ENCODE measurements at regions not wholly inside any gene's neighbourhood (a gene's known extent, or its start where the extent isn't known, plus 50 kb on each side); places are given as distances from the start of the nearest gene placed in this dataset.

DNA sequence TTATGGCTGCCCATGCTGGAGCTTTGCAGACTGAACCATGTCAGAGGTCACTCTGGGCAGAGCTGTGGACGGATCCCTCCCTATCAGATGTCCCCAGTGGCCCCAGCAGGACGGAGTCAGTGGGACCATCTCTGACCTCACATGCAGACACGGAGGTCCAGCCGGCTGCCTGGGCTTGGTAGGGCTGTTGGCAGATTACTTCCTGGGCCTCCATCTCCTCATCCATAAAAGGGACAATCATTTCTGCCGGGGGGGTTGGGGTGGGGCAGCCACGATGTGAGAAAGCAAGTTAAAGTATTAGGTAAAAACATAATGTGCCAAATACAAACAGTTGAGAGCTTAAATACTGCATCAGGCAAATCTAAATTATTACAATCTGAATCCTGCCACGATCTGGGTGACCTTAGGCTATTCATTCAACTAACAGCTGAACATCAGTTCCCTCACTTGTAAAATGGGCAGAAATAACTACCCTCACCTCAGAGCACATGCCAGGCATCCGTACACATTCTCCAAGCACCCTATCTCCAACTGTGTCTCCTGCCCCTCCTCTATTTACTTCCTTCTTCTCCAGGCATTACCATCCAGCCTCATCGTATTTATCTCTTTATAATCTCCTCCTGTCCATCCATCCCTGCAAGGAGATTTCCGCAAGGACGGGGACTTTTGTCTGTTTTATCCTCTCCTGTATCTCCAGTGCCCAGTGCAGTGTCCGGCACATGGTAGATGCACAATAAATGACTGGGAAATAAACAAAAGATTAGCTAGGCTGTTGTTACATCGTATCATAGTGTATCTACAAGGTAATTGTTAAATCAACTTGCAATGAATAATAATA is 192.3 kb upstream of the FOXF1 start:
- no peak for DNase-seq (ENCODE audit: low read depth in 2 of 2)

DNA sequence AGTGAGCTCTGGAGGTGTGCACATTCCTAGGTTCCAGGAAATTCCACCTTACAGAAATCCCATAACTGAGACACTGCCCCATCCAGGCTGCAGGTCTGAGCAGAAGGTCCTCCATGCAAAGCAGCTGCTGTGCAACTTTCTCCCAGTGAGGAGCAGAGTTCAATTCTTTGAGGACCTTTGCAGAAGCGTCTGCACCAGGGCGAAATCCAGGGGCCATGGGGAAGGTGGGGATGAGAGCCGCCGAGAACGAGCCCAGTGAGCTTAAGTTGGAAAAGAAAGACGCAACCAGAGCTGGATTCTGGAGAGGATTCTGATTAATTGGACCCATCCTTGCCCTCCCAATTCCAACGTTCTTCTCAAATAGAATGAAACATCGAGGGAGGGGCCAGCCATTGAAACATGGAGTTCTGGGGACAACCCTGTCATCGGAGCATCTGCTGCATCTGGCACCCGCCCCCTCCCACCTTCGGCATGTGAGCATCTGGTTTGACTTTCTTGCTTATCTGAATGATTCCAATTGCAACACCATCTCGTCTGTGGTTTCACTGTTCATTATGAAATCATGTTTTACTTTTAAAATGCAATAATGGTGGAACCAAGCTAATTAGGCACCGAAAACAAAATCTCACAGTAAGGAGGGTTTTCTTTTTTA is 190.6 kb upstream of the FOXF1 start:
- no peak for DNase-seq (ENCODE audit: low read depth in 2 of 2)

DNA sequence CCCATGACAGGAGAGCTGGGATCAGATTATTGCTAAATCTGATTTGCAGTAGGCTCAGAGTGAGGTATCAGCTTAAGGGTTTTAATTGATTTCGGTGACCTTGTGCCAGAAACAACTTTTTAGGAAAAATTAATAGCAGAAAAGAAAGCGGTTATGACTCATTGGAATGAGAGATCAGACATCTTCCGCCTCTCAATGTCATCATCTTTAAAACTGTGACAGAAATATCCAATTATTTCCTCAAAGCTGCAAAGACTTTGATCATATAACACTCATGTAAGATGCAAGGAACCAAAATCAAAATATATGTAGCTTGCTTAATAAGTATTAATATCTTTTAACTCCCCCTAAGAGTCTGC is 190.1 kb upstream of the FOXF1 start:
- no peak for DNase-seq (ENCODE audit: low read depth in 2 of 2)

DNA sequence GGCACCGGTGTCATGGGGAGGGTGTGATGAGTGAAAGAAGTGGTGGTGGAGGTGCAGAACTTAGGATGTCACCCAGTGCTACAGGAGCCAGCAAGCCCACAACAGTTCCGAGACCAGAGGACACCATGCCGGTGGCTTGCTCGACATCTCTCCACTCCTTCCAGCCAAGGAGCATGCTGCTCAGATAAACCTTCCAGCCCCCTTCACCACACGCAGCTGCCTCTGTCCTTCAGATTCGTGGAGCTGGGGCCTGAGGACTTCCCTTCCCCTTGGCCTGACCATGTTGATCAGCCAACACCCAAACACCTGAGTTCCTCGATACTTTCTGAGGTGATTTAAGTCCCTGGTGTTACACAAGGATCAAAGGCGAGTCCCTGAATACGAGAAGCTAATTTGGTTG is 188.8 kb upstream of the FOXF1 start:
- DNase-seq (ENCODE audit: low read depth in 2 of 2) = no peak

DNA sequence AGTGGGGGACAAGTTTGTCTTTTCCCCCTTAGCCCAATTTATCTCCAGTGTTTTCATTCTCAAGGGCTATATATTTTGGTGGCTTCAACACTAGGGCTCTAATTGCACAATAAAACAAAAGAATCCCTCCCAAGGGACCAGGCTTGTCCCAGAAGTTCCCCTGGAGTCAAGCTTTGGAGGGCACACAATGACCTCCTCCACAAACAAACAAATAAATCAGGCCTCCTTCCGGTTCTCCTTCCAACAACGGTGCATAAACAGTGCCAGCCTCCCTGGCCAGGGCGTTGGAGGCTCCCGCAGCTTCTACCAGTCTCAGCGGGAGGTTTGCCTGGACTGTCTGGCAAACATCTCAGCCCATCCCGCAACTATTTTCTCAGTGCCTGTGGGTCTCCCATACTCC is 188.0 kb upstream of the FOXF1 start:
- no peak for DNase-seq (ENCODE audit: low read depth in 2 of 2)

DNA sequence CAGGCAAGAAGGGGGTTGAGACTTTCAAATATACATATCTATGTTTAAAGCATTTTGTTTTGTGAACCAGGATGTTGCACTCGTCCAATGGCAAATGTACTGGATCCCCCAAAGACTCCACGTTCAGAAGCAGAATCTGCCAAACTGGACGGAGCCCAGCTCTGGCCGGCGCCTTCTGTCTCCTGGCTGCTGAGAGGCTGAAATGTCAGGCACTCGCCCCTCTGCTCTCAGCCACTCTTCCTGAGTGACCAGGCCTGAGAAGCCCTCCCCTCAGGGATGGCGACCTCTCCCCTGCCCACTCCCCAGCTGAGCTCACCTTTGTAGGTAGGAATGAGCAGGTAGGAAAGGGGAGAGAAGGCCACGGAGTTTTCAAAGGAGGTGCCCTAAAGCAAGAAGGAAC is 187.5 kb upstream of the FOXF1 start:
- no peak for DNase-seq (ENCODE audit: low read depth in 2 of 2)

DNA sequence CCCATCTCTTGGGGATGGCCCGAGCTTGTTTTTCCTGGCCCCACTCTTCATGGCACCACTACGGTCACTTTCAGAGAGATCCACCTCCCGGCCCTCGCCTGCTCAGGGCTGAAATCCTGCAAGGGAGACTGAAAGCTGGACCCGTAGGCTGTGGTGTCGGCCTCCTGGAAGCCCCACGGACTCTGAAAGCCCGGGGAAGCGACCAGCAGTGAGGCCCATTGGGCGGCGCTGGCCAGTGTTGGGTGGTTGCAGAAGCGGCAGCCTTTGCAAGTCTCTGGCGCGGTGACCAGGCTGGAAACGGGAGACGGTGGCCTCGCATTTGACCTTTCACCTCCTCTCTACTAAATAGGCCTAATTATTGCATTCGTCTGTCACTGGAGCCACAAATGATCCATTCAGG is 186.0 kb upstream of the FOXF1 start:
- no peak for DNase-seq (ENCODE audit: low read depth in 2 of 2)

DNA sequence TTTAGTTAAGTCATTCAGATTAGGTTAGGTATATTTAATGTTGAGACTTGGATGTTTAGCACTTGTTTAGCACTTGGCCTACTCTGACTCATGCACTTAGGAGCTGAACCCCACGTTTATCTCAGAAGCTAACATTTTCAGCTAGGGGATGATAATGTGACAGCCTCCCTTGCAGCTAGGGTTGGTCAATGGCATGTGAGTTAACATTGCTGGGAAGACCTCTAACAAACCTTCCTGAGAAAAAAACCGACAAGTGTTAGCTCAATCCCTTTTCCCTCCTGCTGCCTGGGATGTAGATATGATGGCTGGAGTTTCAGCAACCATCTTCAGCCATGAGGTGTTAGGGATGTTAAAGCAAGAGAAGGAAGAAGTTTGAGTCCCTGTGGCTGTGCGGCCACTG is 185.0 kb upstream of the FOXF1 start:
- DNase-seq (ENCODE audit: low read depth in 2 of 2) = no peak

DNA sequence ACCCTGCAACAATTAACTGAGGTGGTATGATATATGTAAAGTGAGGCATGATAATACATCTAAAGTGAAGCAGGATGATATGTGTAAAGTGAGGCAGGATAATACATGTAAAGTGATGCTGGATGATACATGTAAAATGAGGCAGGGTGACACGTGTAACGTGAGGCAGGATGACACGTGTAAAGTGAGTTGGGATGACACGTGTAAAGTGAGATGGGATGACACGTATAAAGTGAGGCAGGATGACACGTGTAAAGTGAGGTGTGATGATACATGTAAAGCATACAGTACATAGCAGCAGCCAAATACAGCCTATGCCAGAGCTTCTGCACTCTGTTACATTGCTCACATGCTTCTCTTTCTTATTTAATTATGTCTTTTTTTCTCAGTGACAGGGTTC is 184.4 kb upstream of the FOXF1 start:
- DNase-seq (ENCODE audit: low read depth in 2 of 2) = no peak

DNA sequence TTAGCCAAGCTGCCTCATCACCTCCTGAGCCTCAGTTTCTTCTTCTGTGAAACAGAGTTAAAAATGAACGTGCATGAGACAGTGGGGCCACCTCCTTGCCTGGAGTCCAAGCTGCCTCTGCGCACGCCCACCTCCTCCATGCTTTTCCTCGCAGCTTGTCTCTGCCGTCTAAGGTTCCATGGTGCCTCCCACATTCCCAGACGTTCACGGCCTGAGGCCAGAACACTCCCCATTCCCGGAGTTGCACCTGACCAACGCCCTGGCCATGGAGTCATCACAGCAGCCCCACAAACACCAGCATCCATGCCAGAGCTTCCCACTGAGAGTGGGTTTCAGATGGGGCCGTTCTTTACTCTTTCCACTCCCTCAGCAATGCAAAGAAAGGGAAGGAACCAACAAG is 183.0 kb upstream of the FOXF1 start:
- no peak for DNase-seq (ENCODE audit: low read depth in 2 of 2)

DNA sequence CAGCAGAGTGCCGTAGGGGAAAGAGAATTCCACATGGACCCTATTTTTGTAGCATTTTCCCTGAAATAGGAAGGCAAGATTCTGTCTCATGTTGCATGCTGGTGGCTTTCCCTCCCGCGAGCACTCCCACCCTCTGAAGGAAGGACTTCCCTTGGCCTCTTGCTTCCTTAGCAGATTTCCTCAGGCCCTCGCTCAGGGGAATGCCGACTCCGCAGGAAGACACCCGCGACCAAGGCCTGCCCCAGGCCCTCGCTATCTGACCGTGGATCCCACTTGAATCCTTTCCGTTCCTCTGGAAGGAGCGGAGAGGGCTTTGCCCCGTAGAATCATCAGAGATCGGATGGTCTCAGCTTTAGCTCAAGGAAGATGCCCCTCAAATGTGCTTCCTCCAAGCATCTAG is 179.4 kb upstream of the FOXF1 start:
- DNase-seq (ENCODE audit: low read depth in 2 of 2) = no peak

DNA sequence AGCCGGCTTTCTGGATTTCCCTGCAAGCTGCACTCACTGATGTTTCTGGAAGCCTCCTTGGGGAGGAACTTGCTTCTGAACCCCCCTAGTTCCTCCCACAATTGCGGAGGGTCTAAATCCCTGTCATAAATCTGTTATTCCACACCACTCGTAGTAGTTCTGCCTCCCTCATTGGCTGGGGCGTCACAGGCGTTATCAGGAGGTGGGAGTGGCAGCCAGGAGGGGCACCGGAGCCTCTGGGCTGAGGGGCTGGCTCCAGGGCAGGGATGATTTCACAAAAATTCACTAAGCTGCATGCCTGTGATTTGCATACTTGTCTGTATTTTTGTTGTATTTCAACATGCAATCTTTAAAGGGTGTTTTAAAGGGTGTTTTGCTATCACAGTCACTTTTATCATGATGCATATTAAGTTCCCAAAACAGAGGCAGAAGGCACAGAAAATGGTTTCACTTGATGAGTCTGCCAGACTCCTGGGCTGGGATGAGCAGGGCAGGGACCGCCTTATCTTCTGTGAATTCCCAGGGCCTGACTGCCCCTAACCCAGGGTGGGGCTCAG is 176.2 kb upstream of the FOXF1 start:
- DNase-seq (ENCODE audit: low read depth in 2 of 2) = no peak

DNA sequence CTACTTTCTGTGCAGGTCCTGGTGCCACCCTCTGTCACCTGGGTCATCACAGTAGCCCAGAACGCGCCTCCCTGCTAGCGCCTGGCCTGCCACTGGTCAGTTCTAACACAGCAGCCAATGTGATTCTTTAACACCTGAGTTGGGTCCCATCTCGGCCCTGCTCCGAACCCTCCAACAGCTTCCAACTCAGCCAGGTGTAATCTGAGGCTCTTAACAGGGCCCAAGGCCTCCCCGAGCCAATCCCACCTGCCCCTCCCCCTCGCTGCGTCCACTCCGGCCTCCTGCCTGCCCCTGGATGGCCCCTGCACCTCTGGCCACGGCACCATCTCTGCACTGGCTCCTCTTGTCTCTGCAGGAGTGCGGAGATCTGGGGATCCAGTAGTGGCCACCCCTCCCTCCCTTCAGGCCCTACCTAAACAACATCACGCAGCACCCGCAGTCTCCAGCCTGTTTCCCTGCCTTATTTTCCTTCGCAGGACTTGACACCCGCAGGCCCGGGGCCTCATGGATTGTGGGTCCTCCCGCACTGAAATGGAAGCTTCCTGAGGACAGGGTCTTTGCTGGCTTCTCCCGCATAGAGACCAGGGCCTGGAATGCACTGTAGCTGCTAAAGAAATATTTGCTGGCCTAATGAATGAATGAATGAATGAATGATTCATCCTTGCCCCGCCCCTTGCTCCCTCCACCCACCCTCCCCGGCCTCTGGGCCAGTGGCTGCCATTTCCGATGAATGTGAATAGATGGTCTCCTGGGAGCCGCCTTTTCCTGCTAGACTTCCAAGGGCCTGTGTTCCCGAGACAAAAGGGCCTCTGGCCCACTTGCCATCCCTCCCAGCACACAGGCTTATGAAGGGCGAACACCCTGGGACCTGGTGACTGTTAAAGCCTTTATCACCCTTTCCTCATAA is 174.8 kb upstream of the FOXF1 start:
- no peak for DNase-seq (ENCODE audit: low read depth in 2 of 2)

DNA sequence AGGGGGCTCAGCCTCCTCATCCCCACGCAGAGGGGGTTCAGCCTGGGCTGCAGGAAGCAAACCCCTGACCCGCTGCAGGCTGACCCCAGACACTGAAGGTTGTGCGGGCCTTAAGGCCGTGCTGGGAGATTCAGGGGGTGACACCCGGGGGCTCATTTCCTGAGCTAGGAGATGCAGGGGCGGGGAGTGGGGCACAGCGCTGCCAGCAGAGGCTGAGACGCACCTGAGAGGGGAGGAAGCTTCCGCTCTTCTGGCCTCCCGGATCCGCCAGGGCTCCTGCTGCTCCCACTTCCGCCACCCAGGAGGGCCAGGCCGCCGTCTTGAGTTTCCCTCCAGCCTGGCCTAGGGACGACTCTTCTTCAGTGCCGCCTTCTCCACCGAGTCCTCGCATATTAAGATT is 173.2 kb upstream of the FOXF1 start:
- no peak for DNase-seq (ENCODE audit: low read depth in 2 of 2)

DNA sequence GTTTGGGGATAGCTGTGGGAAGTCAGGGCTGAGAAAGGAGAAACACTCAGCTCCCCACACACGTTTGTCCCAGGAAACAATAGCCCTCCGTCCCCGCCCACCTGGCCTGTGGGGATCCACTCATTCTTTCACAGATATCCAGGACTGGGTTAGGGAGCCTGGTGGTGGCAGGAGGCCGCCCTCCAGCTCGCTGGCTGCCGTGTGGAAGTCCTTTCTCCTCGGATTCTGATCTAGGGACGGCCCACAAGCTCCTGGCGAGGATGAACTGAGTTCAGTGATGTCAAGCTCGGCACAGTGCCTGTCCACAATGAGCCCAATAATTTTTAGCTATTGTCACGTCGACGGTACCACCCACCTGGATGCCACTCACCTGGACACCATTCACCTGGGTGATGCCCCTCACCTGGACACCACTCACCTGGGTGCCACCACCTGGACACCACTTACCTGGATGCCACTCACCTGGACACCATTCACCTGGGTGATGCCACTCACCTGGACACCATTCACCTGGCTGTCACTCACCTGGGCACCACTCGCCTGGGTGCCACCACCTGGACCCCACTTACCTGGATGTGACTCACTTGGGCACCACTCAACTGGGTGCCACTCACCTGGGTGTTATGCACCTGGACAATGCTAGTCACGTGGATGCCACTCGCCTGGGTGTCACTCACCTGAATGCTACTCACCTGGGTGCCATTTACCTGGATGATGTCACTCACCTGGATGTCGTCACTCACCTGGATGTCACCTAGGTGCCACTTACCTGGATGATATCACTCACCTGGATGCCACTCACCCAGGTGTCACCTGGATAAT is 172.5 kb upstream of the FOXF1 start:
- no peak for DNase-seq (ENCODE audit: low read depth in 2 of 2)

DNA sequence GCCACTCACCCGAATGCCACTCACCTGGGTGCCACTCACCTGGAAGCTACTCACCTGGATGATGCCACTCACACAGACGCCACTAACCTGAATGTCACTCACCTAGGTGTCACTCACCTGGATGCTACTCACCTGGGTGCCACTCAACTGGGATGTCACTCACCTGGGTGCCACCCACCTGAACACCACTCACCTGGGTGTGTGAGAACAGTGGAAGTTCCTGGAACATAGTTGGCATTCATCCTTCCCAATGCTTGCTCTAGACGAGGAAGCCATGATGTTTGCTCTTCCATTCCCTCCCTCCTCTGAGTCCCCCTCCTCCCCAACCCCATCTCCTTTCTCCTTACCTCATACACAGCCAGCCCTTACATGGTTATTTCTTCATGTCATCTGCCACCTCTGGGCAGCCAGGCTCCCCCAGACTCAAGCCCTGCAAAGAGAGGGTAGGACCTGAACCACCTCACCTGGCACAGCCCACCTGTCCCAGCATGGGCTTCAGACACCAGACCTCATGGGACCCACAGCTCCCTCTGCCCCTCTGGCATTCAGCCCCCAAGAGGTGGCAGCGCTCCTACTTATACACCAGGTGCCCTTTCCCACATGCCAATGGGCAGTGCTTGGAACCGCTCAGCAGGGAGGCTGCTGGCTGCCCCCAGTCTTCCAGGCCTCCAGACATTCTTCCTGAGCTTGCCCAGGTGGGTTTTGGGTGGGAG is 171.8 kb upstream of the FOXF1 start:
- DNase-seq (ENCODE audit: low read depth in 2 of 2) = no peak

DNA sequence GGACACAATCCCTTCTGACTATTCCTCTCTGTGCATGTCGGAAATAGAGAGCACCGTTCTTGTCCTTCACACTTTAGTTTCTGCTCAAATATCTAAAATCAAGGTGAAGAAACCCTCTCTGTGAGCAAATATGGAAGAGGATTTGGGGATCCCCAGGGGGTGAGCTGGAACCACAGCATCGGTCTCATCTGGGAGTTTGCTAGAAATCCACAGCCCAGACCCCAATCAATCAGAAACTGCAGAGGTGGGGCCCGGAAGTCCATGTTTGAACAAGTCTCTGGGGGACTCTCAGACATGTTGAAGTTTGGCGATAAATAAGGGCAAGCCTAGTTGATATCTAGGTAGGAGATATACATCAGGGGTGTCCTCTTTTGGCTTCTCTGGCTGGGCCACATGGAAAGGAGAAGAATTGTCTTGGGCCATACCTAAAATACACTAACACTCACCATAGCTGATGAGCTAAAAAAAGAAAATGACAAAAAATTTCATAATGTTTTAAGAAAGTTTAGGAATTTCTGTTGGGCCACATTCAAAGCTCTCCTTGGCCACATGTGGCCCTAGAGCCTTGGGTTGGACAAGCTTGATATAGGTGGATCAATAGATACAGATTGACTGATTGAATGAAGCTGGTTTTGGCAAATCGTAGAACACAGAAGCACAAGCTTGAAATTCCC is 168.0 kb upstream of the FOXF1 start:
- DNase-seq (ENCODE audit: low read depth in 2 of 2) = no peak

DNA sequence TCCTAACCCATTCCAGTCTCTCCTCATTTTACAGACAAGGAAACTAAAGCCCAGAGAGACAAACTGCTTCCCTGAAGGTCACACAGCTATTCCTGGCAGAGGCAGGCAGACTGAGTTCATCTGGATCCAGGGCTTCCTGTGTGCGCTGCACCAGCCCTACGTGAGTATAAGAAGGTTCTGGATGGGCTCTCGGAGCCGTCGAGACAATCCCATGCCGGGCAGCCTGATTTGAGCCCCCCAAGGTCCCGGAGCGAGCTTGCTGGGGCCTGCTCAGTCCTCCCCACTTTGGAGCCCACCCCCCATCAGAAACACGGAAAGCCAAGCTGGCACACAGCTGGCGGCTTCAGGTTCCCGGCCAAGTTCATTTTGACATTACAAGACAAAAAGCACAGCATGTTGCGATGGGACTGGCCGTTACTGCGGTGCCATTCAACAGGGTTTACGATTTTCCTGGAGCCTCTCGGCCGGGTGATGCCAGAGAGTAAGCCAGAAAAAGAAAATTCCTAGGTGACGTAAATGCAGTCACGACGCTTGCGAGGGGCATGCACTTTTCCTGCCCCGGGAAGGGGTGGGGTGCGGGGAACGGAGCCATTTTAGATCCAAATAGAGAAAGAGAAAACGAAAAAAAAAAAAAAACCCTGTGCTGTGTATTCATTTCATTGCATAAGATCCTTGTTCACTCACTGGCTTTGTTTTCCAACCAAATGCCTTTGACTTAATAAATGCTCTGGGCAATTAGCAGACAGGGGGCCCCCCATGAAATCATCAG is 167.1 kb upstream of the FOXF1 start:
- no peak for DNase-seq (ENCODE audit: low read depth in 2 of 2)

DNA sequence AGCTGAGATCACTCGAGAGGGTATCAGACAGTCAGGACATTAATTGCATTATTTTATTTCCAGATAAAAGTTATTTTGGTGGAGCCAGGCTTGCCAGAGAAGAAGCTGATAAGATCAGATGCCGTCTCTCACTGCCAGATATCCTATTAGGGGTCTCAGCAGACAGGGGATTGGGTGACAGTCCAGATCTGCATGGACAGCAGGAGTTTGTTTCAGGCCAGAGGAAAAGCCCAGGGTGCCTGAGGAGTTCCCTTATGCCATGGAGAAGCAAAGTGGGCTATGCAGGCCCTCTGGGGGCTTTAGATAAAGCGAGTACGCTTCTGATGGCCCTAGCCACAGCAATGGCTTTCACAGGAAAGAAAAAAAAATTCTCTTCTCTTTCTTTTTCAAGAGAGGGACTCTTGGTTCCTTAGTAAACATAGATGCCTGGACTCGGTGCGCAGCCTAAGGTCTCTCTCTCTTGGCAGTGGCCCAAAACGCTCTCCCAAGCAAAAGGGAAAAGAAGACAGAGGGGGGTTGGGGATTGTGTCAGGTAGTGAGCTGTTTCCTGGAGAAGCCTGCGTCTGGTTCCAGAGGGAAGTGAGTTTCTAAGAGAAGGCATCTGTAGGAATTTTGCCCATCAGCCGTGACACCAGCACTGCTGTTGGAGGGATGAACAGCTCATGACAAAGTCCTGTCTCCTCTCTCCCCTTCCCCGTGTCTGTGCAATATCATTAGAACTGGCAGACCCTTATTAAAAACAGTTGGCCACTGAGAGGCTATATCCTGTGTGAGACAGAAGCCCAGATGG is 166.3 kb upstream of the FOXF1 start:
- no peak for DNase-seq (ENCODE audit: low read depth in 2 of 2)
